GM12878 (cell line): ENCODE measurements at regions not wholly inside any gene's neighbourhood (a gene's known extent, or its start where the extent isn't known, plus 50 kb on each side); places are given as distances from the start of the nearest gene placed in this dataset.

ENCODE experiments used
- ATAC-seq: fragments of 200-7000 bp; cut with Tn5 transposase; 3 replicates; pipeline ENCODE4 v1.9.1; 2020; ENCODE audit warnings: mild to moderate bottlenecking, moderate library complexity
- BruUV-seq: library from RNA; stranded (reverse); fragments of 400-500 nt; replicated peaks from 2 replicates; lab custom pipeline; 2021; lab: Mats Ljungman, UMichigan
- CTCF ChIA-PET: fragments of 300-600 bp; sonication (Branson Sonifier 250); formaldehyde crosslinking; extraction: SDS; loops from one replicate; lab custom pipeline; 2021; ENCODE audit warnings: inconsistent platforms; lab: Yijun Ruan, JAX
- POLR2A ChIA-PET: fragments of 350-600 bp; formaldehyde crosslinking; extraction: SDS; loops from one replicate; lab custom pipeline; 2021; ENCODE audit warnings: inconsistent platforms; lab: Charles Lee
- RAD21 ChIA-PET: fragments of 300-600 bp; sonication (Branson Sonifier 250); formaldehyde crosslinking; loops from one replicate; lab custom pipeline; 2023; ENCODE audit warnings: antibody characterized with exemption; ENCODE audit not compliant: unreplicated experiment; lab: Charles Lee
- SMC1A ChIA-PET: fragments of 300-600 bp; sonication (Branson Sonifier 250); formaldehyde crosslinking; loops from one replicate; lab custom pipeline; 2023; ENCODE audit not compliant: unreplicated experiment, uncharacterized antibody; lab: Charles Lee
- DNase-seq: peaks from one replicate; pipeline ENCODE4 v3.0.0-alpha.2; 2011; ENCODE audit warnings: low read depth, low spot score
- FAIRE-seq: peaks from 3 replicates; lab custom pipeline; 2011; peaks lifted over from hg19 to GRCh38; lab: Jason Lieb, UNC
- H2AFZ ChIP-seq: 2 replicates; pipeline ENCODE4 v1.6.0; 2011; ENCODE audit warnings: low read depth, low read length, control low read depth; ENCODE audit not compliant: control insufficient read depth
- H3K27ac ChIP-seq: 2 replicates; pipeline ENCODE4 v1.5.1; 2011; ENCODE audit warnings: control low read depth; ENCODE audit not compliant: control insufficient read depth, insufficient read depth
- H3K27me3 ChIP-seq, 2 experiments: replicated peaks in 1 of 2; 2 replicates each; pipeline versions ENCODE4 v1.6.0 to v1.6.1; 2011; ENCODE audit warnings: low read length in 1 of 2; ENCODE audit not compliant: control insufficient read depth in 2 of 2, insufficient read depth in 2 of 2
- H3K36me3 ChIP-seq, 2 experiments: 2 replicates each; pipeline ENCODE4 v1.5.1; 2011; ENCODE audit warnings: low read length in 1 of 2; ENCODE audit not compliant: control insufficient read depth in 2 of 2, insufficient read depth in 2 of 2
- H3K4me1 ChIP-seq: 2 replicates; pipeline ENCODE4 v1.6.1; 2011; ENCODE audit warnings: mild to moderate bottlenecking, low read length, moderate library complexity, mixed read lengths; ENCODE audit not compliant: control insufficient read depth, insufficient read depth
- H3K4me2 ChIP-seq: 2 replicates; pipeline ENCODE4 v1.6.0; 2011; ENCODE audit warnings: control low read depth; ENCODE audit not compliant: control insufficient read depth, insufficient read depth
- H3K4me3 ChIP-seq: fragments of 200-600 bp; sonication (generic); 2 replicates; pipeline ENCODE4 v1.5.1; 2016
- H3K79me2 ChIP-seq: 2 replicates; pipeline ENCODE4 v1.6.0; 2011; ENCODE audit warnings: low read length; ENCODE audit not compliant: control insufficient read depth, insufficient read depth
- H3K9ac ChIP-seq: 2 replicates; pipeline ENCODE4 v1.8.0; 2011; ENCODE audit warnings: low read length, control low read depth, mixed read lengths; ENCODE audit not compliant: control insufficient read depth, insufficient read depth
- H3K9me3 ChIP-seq: replicated peaks from 3 replicates; pipeline ENCODE4 v1.5.1; 2011; ENCODE audit warnings: mild to moderate bottlenecking, low read length; ENCODE audit not compliant: control insufficient read depth, insufficient read depth
- H4K20me1 ChIP-seq: 2 replicates; pipeline ENCODE4 v1.6.0; 2011; ENCODE audit not compliant: control insufficient read depth, insufficient read depth
- ATF7 ChIP-seq: fragments of 450-650 bp; IDR thresholded peaks from 2 replicates; pipeline ENCODE4 v1.6.1; 2016; ENCODE audit warnings: low read depth, mild to moderate bottlenecking
- CEBPB ChIP-seq, 2 experiments: fragments of 150-350 bp in 1 of 2; IDR thresholded peaks; 2 replicates each; pipeline ENCODE4 v1.6.1; 2012 to 2014; ENCODE audit warnings: low read depth in 2 of 2, low read length in 2 of 2, borderline replicate concordance in 1 of 2, inconsistent platforms in 1 of 2
- KAT2A ChIP-seq: conservative IDR thresholded peaks from 2 replicates; pipeline ENCODE4 v1.6.1; 2011; ENCODE audit warnings: low read depth, low read length; ENCODE audit not compliant: control insufficient read depth
- POU2F2 ChIP-seq: IDR thresholded peaks from 3 replicates; pipeline ENCODE4 v1.6.1; 2011; ENCODE audit warnings: low read depth, mild to moderate bottlenecking, low read length, borderline replicate concordance
- STAT3 ChIP-seq: IDR thresholded peaks from 2 replicates; pipeline ENCODE4 v1.6.1; 2011; ENCODE audit warnings: low read depth, low read length, improper control_type of control experiment
- SUPT20H ChIP-seq: IDR thresholded peaks from 2 replicates; pipeline ENCODE4 v1.6.1; 2011; ENCODE audit warnings: low read depth, mild to moderate bottlenecking, low read length, moderate library complexity, borderline replicate concordance; ENCODE audit not compliant: control insufficient read depth
- ZNF622 ChIP-seq: fragments of 450-650 bp; IDR thresholded peaks from 2 replicates; pipeline ENCODE4 v1.6.1; 2017; ENCODE audit warnings: mild to moderate bottlenecking, inconsistent platforms
- ZSCAN29 ChIP-seq: fragments of 450-650 bp; IDR thresholded peaks from 2 replicates; pipeline ENCODE4 v1.6.1; 2017; ENCODE audit warnings: mild to moderate bottlenecking, moderate library complexity
- WGBS: methylation state at CpG from one replicate; pipeline ENCODE4 v1.1.6; 2016; ENCODE audit warnings: low lambda C conversion rate; ENCODE audit not compliant: insufficient replicate concordance, insufficient coverage; ENCODE audit errors: missing lambda C conversion rate; 5-methylcytosine and 5-hydroxymethylcytosine counted together
- in situ Hi-C: fragments of 300-500 bp; cut with MboI; formaldehyde crosslinking; loops from 9 replicates; pipeline ENCODE4 v1.14.3; 2018; ENCODE audit warnings: mixed read lengths
- intact Hi-C: fragments of 100-400 bp; cut with micrococcal nuclease; formaldehyde crosslinking; loops from one replicate; pipeline ENCODE4 v1.14.2; 2022; ENCODE audit not compliant: unreplicated experiment
- TF ChIP-seq, protein P1 (sequence below): fragments of 450-650 bp; formaldehyde crosslinking; IDR thresholded peaks from 2 replicates; pipeline ENCODE4 v1.4.0; 2022; ENCODE audit warnings: mild to moderate bottlenecking, moderate library complexity

GRCh38 chr2:138964418-138964817 is 184.2 kb upstream of the NXPH2 start:
- no TSS peak for BruUV-seq
- whole genome bisulfite sequencing, result 8% methylated on average over 1 of the region's 1 CpG
- SMC1A ChIA-PET, result interaction anchor here (1.6 kb wide), 1 partner anchor 15 kb away, joined by 3 read pairs; no protein-coding TSS in a partner anchor
- no peaks in the 10 kb centered on the region for H4K20me1 ChIP-seq
- H3K27ac ChIP-seq, result no peak overlapping the region
- no peaks in the 10 kb centered on the region for H3K4me1 ChIP-seq
- H3K36me3 ChIP-seq, result no peaks in the 10 kb centered on the region
- no peak overlapping the region for H3K4me2 ChIP-seq
- H3K4me3 ChIP-seq, result no peak overlapping the region
- no peaks in the 10 kb centered on the region for H3K9me3 ChIP-seq
- ATAC-seq (no peak), FAIRE-seq (no peak), DNase-seq (no peak)
- CTCF ChIA-PET, result interaction anchor here (1.1 kb wide), 1 partner anchor 13 kb away, joined by 3 read pairs; no protein-coding TSS in a partner anchor
- POLR2A ChIA-PET, result no interaction called here
- RAD21 ChIA-PET, result no interaction called here
- intact Hi-C loops (no loop called here), in situ Hi-C loops (no loop called here)
- no peaks in the 10 kb centered on the region for H3K27me3 ChIP-seq
- TF ChIP-seq ATF7 (no peak), STAT3 (no peak), ZSCAN29 (no peak), KAT2A (no peak), ZNF622 (no peak), SUPT20H (no peak), POU2F2 (no peak), CEBPB (IDR thresholded peaks at IDR 0.05; ENCODE audit: borderline replicate concordance in 1 of 2, low read depth in 2 of 2, low read length in 2 of 2) (no peak)
- TF ChIP-seq, protein P1, sequence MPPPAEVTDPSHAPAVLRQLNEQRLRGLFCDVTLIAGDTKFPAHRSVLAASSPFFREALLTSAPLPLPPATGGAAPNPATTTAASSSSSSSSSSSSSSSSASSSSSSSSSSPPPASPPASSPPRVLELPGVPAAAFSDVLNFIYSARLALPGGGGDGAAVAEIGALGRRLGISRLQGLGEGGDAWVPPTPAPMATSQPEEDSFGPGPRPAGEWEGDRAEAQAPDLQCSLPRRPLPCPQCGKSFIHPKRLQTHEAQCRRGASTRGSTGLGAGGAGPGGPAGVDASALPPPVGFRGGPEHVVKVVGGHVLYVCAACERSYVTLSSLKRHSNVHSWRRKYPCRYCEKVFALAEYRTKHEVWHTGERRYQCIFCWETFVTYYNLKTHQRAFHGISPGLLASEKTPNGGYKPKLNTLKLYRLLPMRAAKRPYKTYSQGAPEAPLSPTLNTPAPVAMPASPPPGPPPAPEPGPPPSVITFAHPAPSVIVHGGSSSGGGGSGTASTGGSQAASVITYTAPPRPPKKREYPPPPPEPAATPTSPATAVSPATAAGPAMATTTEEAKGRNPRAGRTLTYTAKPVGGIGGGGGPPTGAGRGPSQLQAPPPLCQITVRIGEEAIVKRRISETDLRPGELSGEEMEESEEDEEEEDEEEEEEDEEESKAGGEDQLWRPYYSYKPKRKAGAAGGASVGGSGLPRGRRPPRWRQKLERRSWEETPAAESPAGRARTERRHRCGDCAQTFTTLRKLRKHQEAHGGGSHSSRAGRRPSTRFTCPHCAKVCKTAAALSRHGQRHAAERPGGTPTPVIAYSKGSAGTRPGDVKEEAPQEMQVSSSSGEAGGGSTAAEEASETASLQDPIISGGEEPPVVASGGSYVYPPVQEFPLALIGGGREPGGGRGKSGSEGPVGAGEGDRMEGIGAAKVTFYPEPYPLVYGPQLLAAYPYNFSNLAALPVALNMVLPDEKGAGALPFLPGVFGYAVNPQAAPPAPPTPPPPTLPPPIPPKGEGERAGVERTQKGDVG, result no peak
- H3K79me2 ChIP-seq, result no peaks in the 10 kb centered on the region
- H3K9ac ChIP-seq, result no peak overlapping the region
- no peak overlapping the region for H2AFZ ChIP-seq
